Natural killer cell treated with Interleukin-12 subunit alpha and Interleukin-12 subunit beta and Interleukin-15 and Interleukin-18, amount 100 ng/mL, for 72 hours (primary cell): ENCODE measurements at regions not wholly inside any gene's neighbourhood (a gene's known extent, or its start where the extent isn't known, plus 50 kb on each side); places are given as distances from the start of the nearest gene placed in this dataset.

Experiments used
- ATAC-seq, 2 donors: fragments of 150-1000 bp; cut with Tn5 transposase in 1 of 2; sonication (Bioruptor Pico), chemical (Tn5 transposase) in 1 of 2; 2 replicates each; pipeline ENCODE4 v1.10.0; 2021
- DNase-seq: peaks from one replicate; pipeline ENCODE4 v3.0.0; 2022; ENCODE audit warnings: low spot score
- H3K27ac Mint-ChIP-seq, 2 donors: 1 replicate in 1 of 2; 2 replicates in 1 of 2; pipeline ENCODE4 v1.8.0; 2022; ENCODE audit warnings: mixed read lengths in 2 of 2, mild to moderate bottlenecking in 1 of 2, moderate library complexity in 1 of 2
- H3K27me3 Mint-ChIP-seq, 2 donors: 1 replicate in 1 of 2; 2 replicates in 1 of 2; pipeline ENCODE4 v1.8.0; 2022; ENCODE audit warnings: mixed read lengths in 2 of 2
- H3K36me3 Mint-ChIP-seq: one replicate; pipeline ENCODE4 v1.8.0; 2022; ENCODE audit warnings: mixed read lengths
- H3K4me1 Mint-ChIP-seq, 2 donors: 1 replicate in 1 of 2; 2 replicates in 1 of 2; pipeline ENCODE4 v1.8.0; 2022; ENCODE audit warnings: low read depth in 2 of 2, mixed read lengths in 2 of 2, mild to moderate bottlenecking in 1 of 2
- H3K4me3 Mint-ChIP-seq: one replicate; pipeline ENCODE4 v1.8.0; 2022; ENCODE audit warnings: mixed read lengths
- H3K9me3 Mint-ChIP-seq: 2 replicates; pipeline ENCODE4 v1.8.0; 2022; ENCODE audit warnings: mixed read lengths

DNA sequence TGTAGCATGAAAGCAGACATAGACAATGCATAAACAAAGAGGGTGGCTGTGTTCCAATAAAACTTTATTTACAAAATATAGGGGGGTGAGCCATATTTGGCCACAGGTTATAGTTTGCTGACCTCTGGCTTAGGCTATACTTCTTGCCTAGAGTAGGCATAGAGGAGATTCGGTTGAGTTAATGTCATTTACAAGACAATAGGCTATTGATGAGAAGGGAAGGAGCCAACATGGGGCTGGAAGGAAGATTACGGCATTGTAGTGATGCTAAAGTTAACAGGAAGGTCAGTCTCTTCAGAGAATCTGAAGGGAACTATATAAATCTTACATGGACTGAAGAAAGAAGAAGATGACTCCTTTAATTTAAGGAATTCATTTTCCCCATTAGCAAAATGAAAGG, 463.5 kb downstream of the HTR7 start:
- H3K4me3 Mint-ChIP-seq = no peak overlapping the region
- H3K27me3 Mint-ChIP-seq = no peaks in the 10 kb centered on the region
- no peak for DNase-seq
- no peaks in the 10 kb centered on the region for H3K4me1 Mint-ChIP-seq
- ATAC-seq = no peak
- no peaks in the 10 kb centered on the region for H3K36me3 Mint-ChIP-seq
- H3K27ac Mint-ChIP-seq = no peak overlapping the region
- H3K9me3 Mint-ChIP-seq = peaks cover 10% of the 10 kb centered on the region

DNA sequence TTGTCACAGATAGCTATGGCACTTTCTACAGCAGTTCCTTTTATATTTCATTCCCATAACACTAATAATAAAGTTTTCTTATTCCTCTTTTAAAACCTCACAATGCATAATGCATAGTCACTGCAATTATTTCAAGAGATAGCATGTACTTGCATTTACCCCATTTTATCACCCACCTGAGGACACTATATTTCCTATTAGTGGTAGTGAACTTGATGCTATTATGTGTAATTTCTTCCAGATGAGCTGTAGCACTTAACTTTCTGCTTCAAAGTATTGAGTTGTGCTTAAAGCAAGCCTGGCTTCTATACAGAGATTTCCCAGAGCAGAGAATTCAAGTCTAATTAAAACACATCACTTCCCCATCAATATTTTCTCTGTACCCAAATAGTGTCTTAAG, 461.1 kb downstream of the HTR7 start:
- DNase-seq (no peak), ATAC-seq (no peak)
- H3K4me3 Mint-ChIP-seq = no peak overlapping the region
- H3K27me3 Mint-ChIP-seq = no peaks in the 10 kb centered on the region
- peaks cover 11% of the 10 kb centered on the region for H3K9me3 Mint-ChIP-seq
- no peaks in the 10 kb centered on the region for H3K4me1 Mint-ChIP-seq
- no peak overlapping the region for H3K27ac Mint-ChIP-seq
- H3K36me3 Mint-ChIP-seq = no peaks in the 10 kb centered on the region

DNA sequence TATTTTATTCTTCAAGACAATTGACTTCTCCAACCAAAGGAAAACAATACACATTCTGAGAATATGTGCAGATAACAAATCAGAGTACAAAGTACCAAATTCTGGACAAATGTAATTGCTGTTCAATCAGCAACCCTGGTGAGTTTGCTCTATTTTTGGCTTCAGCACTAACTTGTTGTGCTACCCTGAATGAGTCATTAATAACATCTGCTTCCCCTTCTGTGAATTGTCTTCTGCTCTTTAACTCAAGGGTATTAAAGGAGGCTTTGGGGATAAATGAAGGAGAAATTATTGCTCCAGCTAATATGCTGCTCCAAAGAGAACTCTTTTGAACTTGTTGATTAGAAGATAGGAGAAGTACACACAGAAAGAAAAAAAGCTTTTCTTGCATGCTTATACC, 459.3 kb downstream of the HTR7 start:
- peaks cover 11% of the 10 kb centered on the region for H3K9me3 Mint-ChIP-seq
- no peak for DNase-seq
- H3K36me3 Mint-ChIP-seq = no peaks in the 10 kb centered on the region
- H3K4me1 Mint-ChIP-seq = no peaks in the 10 kb centered on the region
- no peak overlapping the region for H3K27ac Mint-ChIP-seq
- H3K27me3 Mint-ChIP-seq = no peaks in the 10 kb centered on the region
- ATAC-seq = no peak
- no peak overlapping the region for H3K4me3 Mint-ChIP-seq

DNA sequence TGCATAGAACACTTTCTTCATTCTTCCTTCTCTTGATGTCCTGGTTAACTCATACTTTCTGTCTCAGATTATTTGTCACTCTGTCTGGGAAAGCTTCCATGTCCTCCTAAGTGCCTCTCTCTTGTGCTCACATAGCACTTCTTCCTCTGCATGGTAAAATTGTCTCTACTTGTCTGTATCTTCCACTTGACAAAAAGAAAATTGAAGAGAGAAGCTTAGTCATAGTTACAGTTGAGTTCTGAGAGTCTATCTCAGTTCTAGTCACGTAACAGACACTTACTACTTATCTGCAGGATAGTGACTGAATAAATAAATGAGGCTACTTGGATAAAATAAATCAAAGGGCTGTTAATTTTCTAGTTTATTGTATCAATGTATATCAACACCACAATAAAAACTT, 458.1 kb downstream of the HTR7 start:
- Mint-ChIP-seq H3K4me1 (no peaks in the 10 kb centered on the region), H3K27ac (no peak overlapping the region), H3K4me3 (no peak overlapping the region), H3K27me3 (no peaks in the 10 kb centered on the region), H3K36me3 (no peaks in the 10 kb centered on the region), H3K9me3 (peaks cover 7% of the 10 kb centered on the region)
- DNase-seq (no peak), ATAC-seq (no peak)

DNA sequence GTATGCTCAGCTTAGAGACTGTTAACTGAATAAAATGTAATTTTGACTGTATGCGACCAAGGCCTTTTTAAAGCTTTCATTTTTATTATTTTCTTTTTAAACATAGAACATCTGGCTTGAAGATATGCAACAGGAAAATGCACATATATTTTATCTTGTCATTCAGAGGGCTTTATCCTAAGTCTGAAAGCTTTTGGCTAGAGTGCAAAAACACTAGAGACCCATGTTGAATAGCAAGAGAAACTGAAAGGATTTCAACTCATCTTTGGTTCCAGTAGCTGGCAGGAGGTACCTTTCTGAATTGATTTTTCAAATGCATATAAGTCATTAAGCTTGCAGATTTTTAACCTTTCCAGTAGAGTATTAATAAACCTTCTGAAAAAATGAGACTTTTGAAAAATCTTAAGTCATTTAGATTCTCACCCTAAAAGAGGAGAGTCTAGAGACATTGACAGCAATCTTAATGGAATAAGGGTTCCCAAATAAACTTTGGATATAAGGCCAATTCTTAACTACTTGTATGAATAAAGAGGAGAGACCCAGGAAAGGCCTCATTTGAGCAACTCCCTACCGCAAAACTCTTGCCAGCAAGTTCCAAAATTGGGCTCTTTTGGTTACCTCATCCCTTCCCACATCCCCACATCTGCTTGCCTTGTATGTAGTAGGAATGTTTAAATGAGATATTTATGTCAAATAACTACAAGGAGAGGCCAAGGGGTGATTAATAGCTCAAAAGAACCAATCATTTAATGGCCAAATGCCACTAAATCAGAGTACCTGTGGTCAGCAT, 454.4 kb downstream of the HTR7 start:
- Mint-ChIP-seq H3K4me3 (no peak overlapping the region), H3K4me1 (no peaks in the 10 kb centered on the region), H3K27ac (no peak overlapping the region), H3K9me3 (peaks cover 4% of the 10 kb centered on the region), H3K36me3 (no peaks in the 10 kb centered on the region), H3K27me3 (no peaks in the 10 kb centered on the region)
- DNase-seq (no peak), ATAC-seq (no peak)

DNA sequence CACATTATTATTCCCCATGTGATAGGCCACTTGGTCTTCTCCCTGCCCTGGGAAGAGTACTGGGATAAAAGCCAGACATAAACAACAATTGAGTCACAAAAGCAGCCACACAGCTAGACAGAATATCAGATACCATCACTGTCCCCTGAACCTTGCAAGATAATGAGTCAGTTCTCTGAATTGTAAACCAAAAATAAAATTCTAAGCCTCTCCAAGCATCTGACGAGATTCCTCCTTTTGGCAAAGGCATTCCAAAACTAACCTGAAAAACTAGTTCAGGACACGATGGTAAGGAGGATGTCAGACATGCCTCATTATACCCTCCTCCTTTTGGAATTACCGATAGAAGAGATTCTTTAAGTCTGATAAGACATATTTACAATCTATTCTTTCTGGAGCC, 450.7 kb downstream of the HTR7 start:
- H3K4me3 Mint-ChIP-seq = no peak overlapping the region
- H3K27ac Mint-ChIP-seq = no peak overlapping the region
- no peaks in the 10 kb centered on the region for H3K27me3 Mint-ChIP-seq
- DNase-seq (no peak), ATAC-seq (no peak)
- peaks cover 4% of the 10 kb centered on the region for H3K9me3 Mint-ChIP-seq
- H3K4me1 Mint-ChIP-seq = no peaks in the 10 kb centered on the region
- no peaks in the 10 kb centered on the region for H3K36me3 Mint-ChIP-seq

DNA sequence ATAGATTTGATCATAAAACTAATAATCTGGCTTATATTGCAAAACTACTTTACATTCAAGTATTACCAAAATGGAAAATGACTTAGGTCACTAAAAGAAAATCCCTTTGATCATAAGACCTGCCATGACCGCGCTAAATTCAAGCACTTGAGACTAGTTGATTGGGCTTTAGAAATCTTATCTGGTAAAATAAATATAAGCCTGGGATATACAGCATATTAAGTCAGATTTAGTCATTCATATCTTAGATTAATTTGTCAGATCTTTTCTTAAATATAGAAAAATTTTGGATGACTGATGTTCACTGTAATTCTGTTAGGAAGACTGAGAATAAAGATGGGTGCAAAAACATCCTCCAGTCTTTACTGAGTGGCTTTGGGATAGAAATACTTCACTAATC, 450.0 kb downstream of the HTR7 start:
- H3K36me3 Mint-ChIP-seq = no peaks in the 10 kb centered on the region
- no peak overlapping the region for H3K27ac Mint-ChIP-seq
- no peaks in the 10 kb centered on the region for H3K27me3 Mint-ChIP-seq
- no peak for ATAC-seq
- no peaks in the 10 kb centered on the region for H3K4me1 Mint-ChIP-seq
- DNase-seq = no peak
- H3K9me3 Mint-ChIP-seq = peaks cover 4% of the 10 kb centered on the region
- no peak overlapping the region for H3K4me3 Mint-ChIP-seq

DNA sequence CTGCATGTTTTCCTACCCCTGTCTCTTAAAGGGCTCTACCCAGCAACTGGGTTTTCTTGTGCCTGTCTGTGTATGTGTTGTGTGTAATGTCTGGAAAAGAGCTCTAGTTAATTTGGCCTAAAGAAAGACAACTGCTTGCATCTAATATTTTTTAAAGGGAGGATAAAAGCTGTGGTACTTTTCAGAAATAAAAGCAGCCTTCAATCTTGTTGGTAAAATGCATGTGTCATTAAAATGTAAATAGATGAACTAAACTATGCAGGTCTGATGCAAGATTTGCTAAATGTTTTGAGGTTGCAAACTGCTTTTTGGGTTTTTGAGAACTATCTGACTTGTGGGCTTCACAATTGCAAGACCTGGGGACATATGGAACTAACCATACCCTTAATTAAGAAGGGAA, 445.3 kb downstream of the HTR7 start:
- Mint-ChIP-seq H3K27ac (no peak overlapping the region), H3K36me3 (no peaks in the 10 kb centered on the region), H3K9me3 (peaks cover 4% of the 10 kb centered on the region), H3K27me3 (no peaks in the 10 kb centered on the region), H3K4me1 (no peaks in the 10 kb centered on the region), H3K4me3 (no peak overlapping the region)
- DNase-seq = no peak
- ATAC-seq = no peak

DNA sequence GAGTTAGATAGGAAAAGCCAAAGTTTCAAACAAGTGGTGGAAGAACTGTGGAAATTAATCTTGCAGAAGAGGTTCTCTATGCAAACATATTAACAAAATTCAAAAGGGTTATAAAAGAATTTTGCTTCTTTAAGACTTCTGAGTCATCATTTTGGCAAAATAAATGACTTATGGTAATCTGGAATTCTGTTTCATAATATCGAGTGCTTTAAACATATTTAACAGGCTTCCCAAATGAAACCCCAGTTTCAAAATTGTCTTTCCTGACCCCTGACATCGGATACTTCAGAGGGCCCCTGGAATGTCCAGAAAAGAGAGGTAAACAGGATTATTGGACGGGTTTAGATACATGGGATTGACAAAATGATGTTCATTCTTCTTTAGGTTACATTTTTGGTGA, 444.6 kb downstream of the HTR7 start:
- DNase-seq = no peak
- ATAC-seq = no peak
- Mint-ChIP-seq H3K27ac (no peak overlapping the region), H3K27me3 (no peaks in the 10 kb centered on the region), H3K4me3 (no peak overlapping the region), H3K9me3 (peaks cover 4% of the 10 kb centered on the region), H3K36me3 (no peaks in the 10 kb centered on the region), H3K4me1 (no peaks in the 10 kb centered on the region)

DNA sequence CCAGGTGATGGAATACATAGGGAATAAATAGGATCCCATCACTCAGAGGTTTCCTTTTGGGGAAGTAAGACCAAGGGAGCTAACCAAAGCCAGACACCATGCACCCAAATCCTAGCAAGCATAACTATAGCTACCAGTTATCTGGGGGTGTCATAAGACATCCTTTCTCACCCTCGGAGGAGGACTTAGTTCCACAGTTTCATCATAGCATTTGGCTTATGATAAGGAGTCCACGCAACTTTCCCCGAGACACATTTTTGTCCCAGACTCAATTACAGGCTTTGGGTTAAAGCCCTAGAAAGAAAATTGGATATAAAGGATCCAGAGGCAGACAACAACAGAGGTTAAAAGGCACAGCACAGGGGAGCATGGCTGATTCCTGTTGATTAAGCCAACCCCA, 442.9 kb downstream of the HTR7 start:
- DNase-seq (no peak), ATAC-seq (no peak)
- Mint-ChIP-seq H3K9me3 (peaks cover 4% of the 10 kb centered on the region), H3K4me3 (no peak overlapping the region), H3K36me3 (no peaks in the 10 kb centered on the region), H3K4me1 (no peaks in the 10 kb centered on the region), H3K27ac (no peak overlapping the region), H3K27me3 (no peaks in the 10 kb centered on the region)

DNA sequence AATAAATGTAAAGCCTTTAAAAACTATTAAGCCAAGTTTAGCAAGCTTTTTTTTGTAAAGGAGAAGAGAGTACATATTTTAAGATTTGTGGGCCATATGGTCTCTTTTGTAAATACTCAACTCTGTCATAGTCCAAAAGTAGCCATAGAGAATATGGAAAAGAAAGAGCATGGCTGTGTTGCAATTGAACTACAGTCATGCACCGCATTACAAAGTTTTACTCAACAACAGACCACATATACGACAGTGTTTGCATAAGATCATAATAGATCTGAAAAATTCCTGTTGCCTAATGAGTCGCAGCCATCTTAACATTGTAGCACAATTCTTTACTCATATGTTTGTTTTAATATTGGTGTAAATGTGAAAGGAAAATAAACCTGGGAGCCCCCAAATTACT, 440.8 kb downstream of the HTR7 start:
- Mint-ChIP-seq H3K4me1 (no peaks in the 10 kb centered on the region), H3K36me3 (no peaks in the 10 kb centered on the region), H3K9me3 (no peaks in the 10 kb centered on the region), H3K27me3 (no peaks in the 10 kb centered on the region), H3K27ac (no peak overlapping the region), H3K4me3 (no peak overlapping the region)
- no peak for DNase-seq
- ATAC-seq = no peak

DNA sequence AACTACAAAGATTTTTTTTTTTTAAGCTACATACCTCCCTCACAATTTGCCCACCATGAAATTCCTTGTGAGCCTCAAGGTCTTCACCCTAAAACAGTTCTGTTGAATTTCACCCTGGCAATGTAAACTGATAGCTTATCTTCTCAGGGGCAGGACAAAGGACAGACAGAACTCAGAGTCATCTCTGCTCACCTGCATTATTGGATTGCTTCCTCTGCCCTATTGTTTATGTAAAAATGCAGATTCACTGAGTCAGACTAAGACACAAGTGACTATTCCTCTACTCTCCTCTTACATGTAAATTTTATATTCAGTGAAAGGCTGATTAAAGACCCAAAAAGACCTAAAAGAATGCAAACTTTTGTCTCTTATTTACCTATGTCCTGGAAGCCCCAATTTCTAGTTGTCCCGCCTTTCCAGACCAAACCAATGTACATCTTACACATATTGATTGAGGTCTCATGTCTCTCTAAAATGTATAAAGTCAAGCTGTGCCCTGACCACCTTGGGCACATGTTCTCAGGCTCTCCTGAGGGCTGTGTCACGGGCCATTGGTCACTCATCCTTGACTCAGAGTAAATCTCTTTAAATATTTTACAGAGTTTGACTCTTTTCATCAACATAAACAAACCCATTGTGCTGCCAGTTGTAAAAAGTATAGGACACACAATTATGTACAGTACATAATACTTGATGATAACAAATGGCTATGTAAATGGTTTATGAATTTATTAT, 440.2 kb downstream of the HTR7 start:
- H3K9me3 Mint-ChIP-seq = no peaks in the 10 kb centered on the region
- H3K27ac Mint-ChIP-seq = no peak overlapping the region
- no peak overlapping the region for H3K4me3 Mint-ChIP-seq
- ATAC-seq (no peak), DNase-seq (no peak)
- H3K36me3 Mint-ChIP-seq = no peaks in the 10 kb centered on the region
- H3K4me1 Mint-ChIP-seq = no peaks in the 10 kb centered on the region
- H3K27me3 Mint-ChIP-seq = no peaks in the 10 kb centered on the region

DNA sequence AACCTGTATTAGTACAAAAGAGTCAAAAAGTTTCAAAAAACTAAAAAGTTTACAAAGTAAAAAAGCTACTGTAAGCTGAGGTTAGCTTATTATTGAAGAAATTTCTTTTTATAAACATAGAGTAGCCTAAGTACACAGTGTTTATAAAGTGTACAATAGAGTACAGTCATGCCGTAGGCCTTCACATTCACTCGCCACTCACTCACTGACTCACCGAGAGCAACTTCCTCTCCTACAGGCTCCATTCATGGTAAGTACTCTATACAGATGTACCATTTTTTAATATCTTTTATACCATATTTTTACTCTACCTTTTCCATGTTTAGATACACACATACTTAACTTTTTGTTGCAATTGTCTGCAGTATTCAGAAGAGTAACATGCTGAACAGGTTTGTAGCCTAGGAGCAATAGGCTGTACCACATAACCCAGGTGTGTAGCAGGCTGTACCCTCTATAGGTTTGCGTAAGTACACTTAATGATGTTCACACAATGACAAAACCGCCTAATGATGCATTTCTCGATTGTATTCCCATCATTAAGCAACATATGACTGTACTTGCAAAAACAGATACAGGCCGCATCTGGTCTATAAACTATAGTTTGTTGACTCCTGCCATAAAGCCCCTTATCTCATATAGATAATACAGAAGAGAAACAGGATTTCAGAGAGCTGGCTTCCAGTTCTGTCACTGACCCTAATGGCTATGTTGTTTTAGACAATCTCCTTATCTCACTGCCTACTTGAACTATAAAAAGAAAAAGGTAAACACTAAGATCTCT, 438.8 kb downstream of the HTR7 start:
- no peak for ATAC-seq

DNA sequence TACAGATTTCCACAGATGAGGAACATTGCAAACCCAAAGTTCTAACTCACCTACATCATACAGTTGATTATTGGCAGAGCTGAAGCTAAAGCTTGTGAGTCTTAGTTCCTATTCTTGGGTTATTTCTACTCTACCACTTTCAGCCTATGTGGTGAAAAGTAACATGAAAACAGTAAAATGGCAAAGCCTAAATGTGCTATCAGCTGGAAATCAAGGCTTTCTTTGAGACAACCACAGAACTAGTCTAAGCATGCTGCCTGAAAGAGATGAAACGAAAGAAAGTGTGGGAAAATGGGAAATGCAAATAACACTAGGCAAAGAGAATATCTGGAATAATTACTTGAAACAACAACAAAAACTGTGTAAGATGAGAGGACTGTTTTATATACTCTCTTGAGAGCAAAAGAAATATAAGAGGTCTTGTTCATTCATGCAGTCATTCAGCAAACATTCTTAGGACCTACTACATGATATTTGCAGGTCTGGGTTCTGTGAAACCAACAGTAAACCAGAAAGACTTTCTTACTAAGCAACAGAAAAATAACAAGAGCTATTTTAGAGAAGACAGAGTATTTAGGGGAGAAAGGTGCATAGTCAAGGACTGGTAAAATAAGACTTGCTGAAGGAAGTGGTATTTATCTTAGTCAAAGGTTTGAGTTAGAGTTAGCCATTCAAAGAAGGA, 437.1 kb downstream of the HTR7 start:
- Mint-ChIP-seq H3K4me1 (no peaks in the 10 kb centered on the region), H3K4me3 (no peak overlapping the region), H3K27ac (no peak overlapping the region), H3K9me3 (no peaks in the 10 kb centered on the region), H3K27me3 (no peaks in the 10 kb centered on the region), H3K36me3 (no peaks in the 10 kb centered on the region)
- DNase-seq (no peak), ATAC-seq (no peak)

More for the DNA sequence above, 438.8 kb downstream of the HTR7 start:
- H3K36me3 Mint-ChIP-seq = no peaks in the 10 kb centered on the region
- H3K4me3 Mint-ChIP-seq = no peak overlapping the region
- no peaks in the 10 kb centered on the region for H3K9me3 Mint-ChIP-seq
- DNase-seq = no peak
- H3K4me1 Mint-ChIP-seq = no peaks in the 10 kb centered on the region
- no peaks in the 10 kb centered on the region for H3K27me3 Mint-ChIP-seq
- no peak overlapping the region for H3K27ac Mint-ChIP-seq
